ENCODE measurements at regions not wholly inside any gene's neighbourhood (a gene's known extent, or its start where the extent isn't known, plus 50 kb on each side); places are given as distances from the start of the nearest gene placed in this dataset.

DNA sequence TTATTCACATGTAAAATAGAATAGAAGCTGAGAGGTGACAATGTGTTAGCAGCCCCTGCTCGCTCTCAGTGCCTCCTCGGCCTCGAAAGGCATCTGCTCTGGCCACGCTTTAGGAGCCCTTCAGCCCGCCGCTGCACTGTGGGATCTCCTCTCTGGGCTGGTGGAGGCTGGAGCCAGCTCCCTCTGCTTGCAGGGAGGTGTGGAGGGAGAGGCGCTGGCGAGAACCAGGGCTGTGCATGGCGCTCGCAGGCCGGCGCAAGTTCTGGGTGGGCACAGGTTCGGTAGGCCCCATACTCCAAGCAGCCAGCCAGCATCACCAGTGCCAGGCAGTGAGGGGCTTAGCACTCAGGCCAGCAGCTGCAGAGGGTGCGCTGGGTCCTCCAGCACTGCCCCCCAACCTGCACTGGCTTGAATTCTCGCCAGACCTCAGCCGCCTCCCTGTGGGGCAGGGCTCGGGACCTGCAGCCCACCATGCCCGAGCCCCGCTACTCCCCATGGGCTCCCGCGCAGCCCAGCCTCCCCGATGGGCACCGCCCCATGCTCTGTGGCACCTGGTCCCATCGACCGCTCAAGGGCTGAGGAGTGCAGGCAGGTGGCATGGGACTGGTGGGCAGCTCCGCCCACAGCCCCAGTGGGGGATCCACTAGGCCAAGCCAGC, 1346.7 kb upstream of the IGFBP7 start:
- TF ChIP-seq, protein P1, sequence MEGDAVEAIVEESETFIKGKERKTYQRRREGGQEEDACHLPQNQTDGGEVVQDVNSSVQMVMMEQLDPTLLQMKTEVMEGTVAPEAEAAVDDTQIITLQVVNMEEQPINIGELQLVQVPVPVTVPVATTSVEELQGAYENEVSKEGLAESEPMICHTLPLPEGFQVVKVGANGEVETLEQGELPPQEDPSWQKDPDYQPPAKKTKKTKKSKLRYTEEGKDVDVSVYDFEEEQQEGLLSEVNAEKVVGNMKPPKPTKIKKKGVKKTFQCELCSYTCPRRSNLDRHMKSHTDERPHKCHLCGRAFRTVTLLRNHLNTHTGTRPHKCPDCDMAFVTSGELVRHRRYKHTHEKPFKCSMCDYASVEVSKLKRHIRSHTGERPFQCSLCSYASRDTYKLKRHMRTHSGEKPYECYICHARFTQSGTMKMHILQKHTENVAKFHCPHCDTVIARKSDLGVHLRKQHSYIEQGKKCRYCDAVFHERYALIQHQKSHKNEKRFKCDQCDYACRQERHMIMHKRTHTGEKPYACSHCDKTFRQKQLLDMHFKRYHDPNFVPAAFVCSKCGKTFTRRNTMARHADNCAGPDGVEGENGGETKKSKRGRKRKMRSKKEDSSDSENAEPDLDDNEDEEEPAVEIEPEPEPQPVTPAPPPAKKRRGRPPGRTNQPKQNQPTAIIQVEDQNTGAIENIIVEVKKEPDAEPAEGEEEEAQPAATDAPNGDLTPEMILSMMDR (IDR thresholded peaks at IDR 0.05; ENCODE audit: low read length) = no peak
- TF ChIP-seq EZH2 (IDR thresholded peaks at IDR 0.05; ENCODE audit: borderline replicate concordance, low read length) = no peak

All from OCI-LY1 (cell line).